IPS-NIHi7 (cell line): ENCODE measurements at regions not wholly inside any gene's neighbourhood (a gene's known extent, or its start where the extent isn't known, plus 50 kb on each side); places are given as distances from the start of the nearest gene placed in this dataset.
"Not testable (repeated sequence)": the region's sequence is repeated elsewhere in the genome, so short reads cannot be mapped to it uniquely, and the experiment has no call there.

ENCODE experiments used
- DNase-seq: peaks from one replicate; pipeline ENCODE4 v3.0.0; 2012; ENCODE audit warnings: mixed read lengths; ENCODE audit errors: extremely low spot score

DNA sequence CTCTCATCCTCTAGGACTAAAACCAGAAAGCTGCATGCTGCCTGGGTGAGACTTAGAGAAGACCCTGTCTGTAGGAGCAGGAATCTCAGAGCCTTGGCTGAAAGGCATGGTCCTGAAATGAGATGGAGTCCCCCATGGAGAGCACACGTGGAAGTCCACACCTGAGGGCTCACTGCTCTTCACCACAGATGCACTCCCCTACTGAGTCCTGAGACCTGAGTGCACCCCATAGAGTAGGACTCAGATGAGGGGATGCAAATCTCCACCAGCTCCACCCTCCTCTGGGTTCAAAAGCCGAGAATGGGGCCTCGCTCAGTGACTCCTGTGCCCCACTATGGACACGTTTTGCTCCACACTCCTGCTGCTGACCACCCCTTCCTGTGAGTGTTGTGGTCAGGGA lies 171.4 kb upstream of the TP53TG3 start:
- not testable (repeated sequence) for DNase-seq

- DNase-seq: not testable (repeated sequence)
These were observed 169.6 kb upstream of the TP53TG3 start for GRCh38 chr16:32845572-32845971.

DNA sequence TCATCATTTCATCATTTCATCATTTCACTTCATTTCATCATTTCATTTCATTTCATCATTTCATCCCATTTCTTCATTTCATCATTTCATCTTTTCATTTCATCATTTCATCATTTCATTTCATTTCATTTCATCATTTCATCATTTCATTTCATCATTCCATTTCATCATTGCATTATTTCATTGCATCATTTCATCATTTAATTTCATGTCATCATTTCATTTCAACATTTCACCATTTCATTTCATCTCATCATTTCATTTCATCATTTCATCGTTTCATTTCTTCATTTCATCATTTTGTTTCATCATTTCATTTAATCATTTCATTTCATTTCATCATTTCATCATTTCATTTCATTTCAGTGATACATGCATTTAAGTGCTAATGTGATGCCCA lies 166.9 kb upstream of the TP53TG3 start:
- not testable (repeated sequence) for DNase-seq

GRCh38 chr16:32807280-32807679 lies 131.3 kb upstream of the TP53TG3 start:
- DNase-seq: not testable (repeated sequence)

- DNase-seq: not testable (repeated sequence)
These were observed 129.7 kb upstream of the TP53TG3 start for GRCh38 chr16:32805639-32806038.
